HFFc6 (cell line): ENCODE measurements at regions not wholly inside any gene's neighbourhood (a gene's known extent, or its start where the extent isn't known, plus 50 kb on each side); places are given as distances from the start of the nearest gene placed in this dataset.
A peak's percentile ranks its signal among the peaks of the same experiment; 100 is the strongest.
"Not testable (repeated sequence)": the region's sequence is repeated elsewhere in the genome, so short reads cannot be mapped to it uniquely, and the experiment has no call there.

Experiments used
- DNase-seq: peaks from one replicate; pipeline ENCODE4 v3.0.0-alpha.2; 2018
- H3K27ac Mint-ChIP-seq: 2 replicates; pipeline ENCODE4 v1.8.0; 2020; ENCODE audit warnings: mild to moderate bottlenecking, mixed read lengths
- H3K27me3 Mint-ChIP-seq: 2 replicates; pipeline ENCODE4 v1.8.0; 2021; ENCODE audit warnings: mild to moderate bottlenecking, moderate library complexity, mixed read lengths; ENCODE audit not compliant: insufficient read depth
- H3K36me3 Mint-ChIP-seq: 2 replicates; pipeline ENCODE4 v1.8.0; 2021; ENCODE audit warnings: low read depth, mixed read lengths
- H3K4me1 Mint-ChIP-seq: 2 replicates; pipeline ENCODE4 v1.8.0; 2020; ENCODE audit warnings: low read depth, mixed read lengths
- H3K4me3 Mint-ChIP-seq: 2 replicates; pipeline ENCODE4 v1.8.0; 2020; ENCODE audit warnings: mild to moderate bottlenecking, moderate library complexity, mixed read lengths
- H3K9me3 Mint-ChIP-seq: 2 replicates; pipeline ENCODE4 v1.8.0; 2020; ENCODE audit warnings: mild to moderate bottlenecking, mixed read lengths
- CTCF ChIP-seq: fragments of 200-600 bp; sonication (generic); IDR thresholded peaks from 2 replicates; pipeline ENCODE4 v1.5.0; 2021; ENCODE audit warnings: antibody characterized with exemption, mild to moderate bottlenecking

DNA sequence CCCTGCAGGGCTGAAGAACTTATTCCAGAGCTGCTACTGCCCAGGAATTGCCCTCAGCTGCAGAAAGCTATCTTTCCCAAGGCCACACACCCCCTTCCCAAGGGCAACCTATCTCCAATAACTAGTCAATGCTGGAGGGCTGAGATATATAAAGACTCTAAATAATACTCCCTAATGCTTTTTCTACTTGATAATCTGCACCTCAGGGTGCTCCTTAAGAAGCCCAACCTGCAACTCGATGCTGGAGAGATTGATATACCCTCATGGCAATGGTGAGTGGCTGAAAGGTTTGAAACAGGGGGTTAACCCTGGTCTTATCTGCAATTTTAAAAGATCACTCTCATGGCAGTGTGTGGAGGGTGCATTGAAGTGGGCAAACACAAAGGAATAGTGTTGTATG lies 142.7 kb upstream of the APC start:
- no peak overlapping the region for H3K27ac Mint-ChIP-seq
- peaks cover 36% of the 10 kb centered on the region for H3K27me3 Mint-ChIP-seq
- H3K9me3 Mint-ChIP-seq = no peaks in the 10 kb centered on the region
- H3K4me1 Mint-ChIP-seq = peaks cover 9% of the 10 kb centered on the region; the same call in 1 of the 2 replicates
- TF ChIP-seq CTCF = no peak
- no peak for DNase-seq
- no peak overlapping the region for H3K4me3 Mint-ChIP-seq
- H3K36me3 Mint-ChIP-seq = no peaks in the 10 kb centered on the region

DNA sequence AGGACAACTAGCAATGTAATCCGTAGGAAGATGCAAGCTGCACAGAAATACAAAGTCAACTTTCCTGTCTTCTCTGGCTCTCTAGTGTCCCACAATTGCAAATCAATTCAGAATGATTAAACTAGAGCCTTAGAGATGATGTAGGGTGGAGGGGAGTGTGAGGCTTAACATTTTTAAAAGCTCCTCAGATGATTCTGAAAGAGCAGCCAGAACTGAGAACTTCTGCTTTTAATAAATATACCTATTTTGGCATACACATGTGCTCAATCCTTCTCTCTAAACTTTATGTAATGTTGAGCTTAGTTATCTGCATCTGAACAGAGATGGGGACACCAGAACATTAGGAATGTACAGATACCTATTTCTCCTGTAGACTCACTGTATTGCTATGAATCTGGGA lies 139.9 kb upstream of the APC start:
- no peak overlapping the region for H3K4me3 Mint-ChIP-seq
- no peaks in the 10 kb centered on the region for H3K9me3 Mint-ChIP-seq
- peaks cover 29% of the 10 kb centered on the region for H3K27me3 Mint-ChIP-seq
- DNase-seq = no peak
- TF ChIP-seq CTCF = no peak
- H3K27ac Mint-ChIP-seq = no peak overlapping the region
- H3K36me3 Mint-ChIP-seq = no peaks in the 10 kb centered on the region
- peaks cover 9% of the 10 kb centered on the region; the same call in 1 of the 2 replicates for H3K4me1 Mint-ChIP-seq

- Mint-ChIP-seq H3K27me3 (peaks cover 21% of the 10 kb centered on the region), H3K4me1 (peaks cover 12% of the 10 kb centered on the region)
- H3K36me3 Mint-ChIP-seq, H3K27ac Mint-ChIP-seq, H3K4me3 Mint-ChIP-seq, DNase-seq, H3K9me3 Mint-ChIP-seq: not testable (repeated sequence)
Observed at GRCh38 chr5:112600510-112600909, 137.2 kb upstream of the APC start.

GRCh38 chr5:112604732-112605630 lies 132.7 kb upstream of the APC start:
- Mint-ChIP-seq H3K36me3 (no peaks in the 10 kb centered on the region), H3K9me3 (no peaks in the 10 kb centered on the region), H3K4me1 (peaks cover 12% of the 10 kb centered on the region), H3K27me3 (peaks cover 9% of the 10 kb centered on the region; the same call in 1 of the 2 replicates), H3K4me3 (no peak overlapping the region), H3K27ac (no peak overlapping the region)
- DNase-seq = no peak
- TF ChIP-seq CTCF = peak; percentile 27; the same call in 1 of the 2 replicates

DNA sequence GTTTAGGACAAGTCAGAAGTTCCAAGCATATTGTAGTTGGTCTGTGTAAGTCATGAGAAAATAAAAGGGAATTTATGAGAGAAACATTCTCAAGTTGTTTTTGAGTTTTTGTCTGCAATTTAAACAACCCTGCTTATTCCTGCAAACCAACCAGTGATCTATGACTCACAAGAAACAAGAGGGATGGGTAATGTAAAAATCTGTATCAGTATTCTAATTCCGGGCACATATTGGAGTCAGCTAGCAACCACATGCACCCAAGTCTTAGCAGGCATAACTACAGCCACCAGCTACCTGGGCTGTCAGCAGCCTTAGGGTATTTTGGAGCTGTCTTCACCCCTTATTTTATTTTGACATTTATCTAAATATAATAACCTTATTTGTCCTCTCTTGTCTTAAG lies 128.7 kb upstream of the APC start:
- Mint-ChIP-seq H3K27ac (no peak overlapping the region), H3K4me1 (peaks cover 6% of the 10 kb centered on the region), H3K36me3 (no peaks in the 10 kb centered on the region), H3K27me3 (peaks cover 11% of the 10 kb centered on the region; the same call in 1 of the 2 replicates), H3K4me3 (no peak overlapping the region), H3K9me3 (no peaks in the 10 kb centered on the region)
- no peak for DNase-seq
- TF ChIP-seq CTCF = no peak

GRCh38 chr5:112612663-112613062 lies 125.0 kb upstream of the APC start:
- H3K9me3 Mint-ChIP-seq = no peaks in the 10 kb centered on the region
- no peak for TF ChIP-seq CTCF
- H3K27ac Mint-ChIP-seq = no peak overlapping the region
- H3K4me1 Mint-ChIP-seq = peaks cover 8% of the 10 kb centered on the region
- no peak overlapping the region for H3K4me3 Mint-ChIP-seq
- peaks cover 8% of the 10 kb centered on the region; the same call in 1 of the 2 replicates for H3K27me3 Mint-ChIP-seq
- no peak for DNase-seq
- no peaks in the 10 kb centered on the region for H3K36me3 Mint-ChIP-seq
